ENCODE measurements at regions not wholly inside any gene's neighbourhood (a gene's known extent, or its start where the extent isn't known, plus 50 kb on each side); places are given as distances from the start of the nearest gene placed in this dataset.

DNA sequence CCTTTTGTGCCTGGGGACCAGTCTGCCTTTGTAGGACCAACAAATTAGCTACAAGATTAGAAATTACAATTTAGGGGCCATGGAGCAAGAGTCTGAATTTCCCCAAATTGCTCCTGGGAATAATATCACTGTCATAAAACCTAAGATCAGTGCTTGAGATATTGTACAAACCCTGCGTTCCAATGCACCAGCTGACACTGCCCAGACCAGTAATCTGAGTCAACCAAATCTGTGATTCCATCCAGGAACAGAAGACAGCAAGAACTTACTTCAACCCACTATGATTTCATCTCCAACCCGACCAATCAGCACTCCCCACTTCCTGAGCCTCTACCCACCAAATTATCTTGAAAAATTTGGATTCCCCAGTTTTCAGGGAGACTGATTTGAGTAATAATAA lies 1305.0 kb upstream of the NRXN1 start:
- no peaks in the 10 kb centered on the region for H3K27me3 ChIP-seq
- no peak for TF ChIP-seq POLR2A (IDR thresholded peaks at IDR 0.05)
- TF ChIP-seq, protein P1, sequence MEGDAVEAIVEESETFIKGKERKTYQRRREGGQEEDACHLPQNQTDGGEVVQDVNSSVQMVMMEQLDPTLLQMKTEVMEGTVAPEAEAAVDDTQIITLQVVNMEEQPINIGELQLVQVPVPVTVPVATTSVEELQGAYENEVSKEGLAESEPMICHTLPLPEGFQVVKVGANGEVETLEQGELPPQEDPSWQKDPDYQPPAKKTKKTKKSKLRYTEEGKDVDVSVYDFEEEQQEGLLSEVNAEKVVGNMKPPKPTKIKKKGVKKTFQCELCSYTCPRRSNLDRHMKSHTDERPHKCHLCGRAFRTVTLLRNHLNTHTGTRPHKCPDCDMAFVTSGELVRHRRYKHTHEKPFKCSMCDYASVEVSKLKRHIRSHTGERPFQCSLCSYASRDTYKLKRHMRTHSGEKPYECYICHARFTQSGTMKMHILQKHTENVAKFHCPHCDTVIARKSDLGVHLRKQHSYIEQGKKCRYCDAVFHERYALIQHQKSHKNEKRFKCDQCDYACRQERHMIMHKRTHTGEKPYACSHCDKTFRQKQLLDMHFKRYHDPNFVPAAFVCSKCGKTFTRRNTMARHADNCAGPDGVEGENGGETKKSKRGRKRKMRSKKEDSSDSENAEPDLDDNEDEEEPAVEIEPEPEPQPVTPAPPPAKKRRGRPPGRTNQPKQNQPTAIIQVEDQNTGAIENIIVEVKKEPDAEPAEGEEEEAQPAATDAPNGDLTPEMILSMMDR (IDR thresholded peaks at IDR 0.05) = no peak
- no peak for DNase-seq
- H3K4me3 ChIP-seq = no peak overlapping the region
- H3K36me3 ChIP-seq = no peaks in the 10 kb centered on the region
- no peaks in the 10 kb centered on the region for H3K4me1 ChIP-seq
- no peak overlapping the region for H3K27ac ChIP-seq
- no peaks in the 10 kb centered on the region for H3K9me3 ChIP-seq
- intact Hi-C loops (cut with DNase I; ENCODE audit: low total_unique reads) = no loop called here

DNA sequence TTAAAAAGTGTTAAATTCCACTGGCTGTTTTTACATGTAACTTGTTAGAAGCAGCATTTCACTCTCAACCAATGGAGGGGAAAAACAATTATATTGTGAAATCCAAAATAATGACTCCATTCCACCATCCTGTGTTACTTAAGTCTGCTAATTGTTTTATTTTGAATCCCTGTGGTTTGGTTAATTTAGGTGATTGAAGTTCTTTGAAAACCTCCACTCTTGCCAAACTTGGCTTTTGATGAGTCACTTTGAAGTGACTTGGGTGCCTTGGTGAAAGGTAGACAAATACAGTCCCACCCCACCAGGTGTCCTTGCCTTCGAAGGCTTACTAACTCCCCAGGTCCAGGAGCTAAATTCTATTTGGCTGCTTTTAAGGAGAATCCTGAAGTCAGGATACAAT lies 1303.8 kb upstream of the NRXN1 start:
- intact Hi-C loops (cut with DNase I; ENCODE audit: low total_unique reads) = no loop called here
- DNase-seq = no peak
- Histone ChIP-seq H3K4me1 (no peaks in the 10 kb centered on the region), H3K4me3 (no peak overlapping the region), H3K27me3 (no peaks in the 10 kb centered on the region), H3K9me3 (no peaks in the 10 kb centered on the region), H3K36me3 (no peaks in the 10 kb centered on the region), H3K27ac (no peak overlapping the region)
- TF ChIP-seq POLR2A (IDR thresholded peaks at IDR 0.05) = no peak
- TF ChIP-seq, protein P1 (IDR thresholded peaks at IDR 0.05) = no peak

DNA sequence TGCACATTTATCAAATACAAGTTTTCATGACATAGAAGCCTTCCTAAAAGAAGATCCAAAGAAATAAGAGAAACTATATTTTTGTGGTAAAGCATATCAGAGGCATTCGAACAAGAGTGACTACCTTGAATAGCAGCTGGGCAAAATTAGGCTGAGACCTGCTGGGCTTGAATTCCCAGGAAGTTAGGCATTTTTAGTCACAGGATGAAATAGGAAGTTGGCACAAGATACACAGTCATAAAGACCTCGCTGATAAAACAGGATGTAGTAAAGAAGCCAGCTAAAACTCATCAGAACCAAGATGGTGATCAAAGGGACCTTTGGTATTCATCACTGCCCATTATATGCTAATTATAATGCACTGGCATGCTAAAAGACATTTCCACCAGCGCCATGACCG lies 1302.3 kb upstream of the NRXN1 start:
- no peak overlapping the region for H3K4me3 ChIP-seq
- H3K36me3 ChIP-seq = no peaks in the 10 kb centered on the region
- no peaks in the 10 kb centered on the region for H3K27me3 ChIP-seq
- H3K9me3 ChIP-seq = no peaks in the 10 kb centered on the region
- no peak for DNase-seq
- no peak overlapping the region for H3K27ac ChIP-seq
- TF ChIP-seq, protein P1 (IDR thresholded peaks at IDR 0.05) = no peak
- no peak for TF ChIP-seq POLR2A (IDR thresholded peaks at IDR 0.05)
- intact Hi-C loops (cut with DNase I; ENCODE audit: low total_unique reads) = no loop called here
- no peaks in the 10 kb centered on the region for H3K4me1 ChIP-seq

DNA sequence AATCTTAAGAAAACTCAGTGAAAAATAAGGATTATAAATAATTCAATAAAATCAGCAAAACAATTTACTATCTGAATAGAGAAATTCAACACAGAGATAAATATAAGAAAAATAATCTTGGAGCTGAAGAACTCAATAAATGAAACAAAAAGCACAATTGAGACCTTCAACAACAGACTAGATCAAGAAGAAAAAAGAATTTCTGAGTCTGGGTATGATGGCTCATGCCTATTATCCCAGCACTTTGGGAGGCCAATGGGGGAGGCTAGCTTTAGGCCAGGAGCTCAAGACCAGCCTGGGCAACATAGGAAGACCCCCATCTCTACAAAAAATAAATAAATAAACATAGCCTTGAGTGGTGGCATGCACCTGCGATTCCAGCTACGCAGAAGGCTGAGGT lies 1295.7 kb upstream of the NRXN1 start:
- intact Hi-C loops (cut with DNase I; ENCODE audit: low total_unique reads) = no loop called here

DNA sequence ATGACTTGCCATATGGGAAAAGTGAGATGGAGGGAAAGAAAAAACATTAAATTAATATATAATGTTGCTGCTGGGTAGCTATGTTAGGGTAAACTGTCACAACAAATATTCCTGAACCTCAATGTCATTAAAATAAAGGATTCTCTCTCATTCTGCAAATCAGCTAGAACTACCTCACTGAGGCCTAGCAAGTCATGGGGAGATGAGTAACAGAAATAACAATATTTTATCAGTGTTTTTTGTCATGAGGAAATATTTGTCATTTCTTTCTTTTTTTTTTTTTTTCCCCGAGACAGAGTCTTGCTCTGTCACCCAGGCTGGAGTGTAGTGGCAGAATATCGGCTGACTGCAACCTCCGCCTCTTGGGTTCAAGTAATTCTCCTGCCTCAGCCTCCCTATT lies 1282.3 kb upstream of the NRXN1 start:
- Histone ChIP-seq H3K36me3 (no peaks in the 10 kb centered on the region), H3K9me3 (no peaks in the 10 kb centered on the region), H3K4me1 (no peaks in the 10 kb centered on the region), H3K27me3 (no peaks in the 10 kb centered on the region), H3K27ac (no peak overlapping the region), H3K4me3 (no peak overlapping the region)
- intact Hi-C loops (cut with DNase I; ENCODE audit: low total_unique reads) = no loop called here
- no peak for DNase-seq
- TF ChIP-seq POLR2A (IDR thresholded peaks at IDR 0.05) = no peak
- TF ChIP-seq, protein P1 (IDR thresholded peaks at IDR 0.05) = no peak

More for the DNA sequence above, 1295.7 kb upstream of the NRXN1 start:
- Histone ChIP-seq H3K9me3 (no peaks in the 10 kb centered on the region), H3K27ac (no peak overlapping the region), H3K4me3 (no peak overlapping the region), H3K4me1 (no peaks in the 10 kb centered on the region), H3K36me3 (no peaks in the 10 kb centered on the region), H3K27me3 (no peaks in the 10 kb centered on the region)
- TF ChIP-seq, protein P1 (IDR thresholded peaks at IDR 0.05) = no peak
- TF ChIP-seq POLR2A (IDR thresholded peaks at IDR 0.05) = no peak
- DNase-seq = no peak
